Activated CD8-positive, alpha-beta T cell treated with anti-CD3 and anti-CD28 coated beads for 36 hours (primary cell): ENCODE measurements at regions not wholly inside any gene's neighbourhood (a gene's known extent, or its start where the extent isn't known, plus 50 kb on each side); places are given as distances from the start of the nearest gene placed in this dataset.

Experiments
- ATAC-seq: fragments of 200-7000 bp; cut with Tn5 transposase; one replicate; pipeline ENCODE4 v1.10.0; 2021; ENCODE audit warnings: mild to moderate bottlenecking, moderate library complexity
- CTCF ChIA-PET: fragments of 350-600 bp; sonication (Branson Sonifier 250); formaldehyde crosslinking; loops from one replicate; lab custom pipeline; 2021; ENCODE audit warnings: antibody characterized with exemption; lab: Charles Lee
- POLR2A ChIA-PET: fragments of 350-600 bp; sonication (Branson Sonifier 250); formaldehyde crosslinking; loops from one replicate; lab custom pipeline; 2021; ENCODE audit warnings: antibody characterized with exemption; lab: Charles Lee
- DNase-seq: peaks from one replicate; pipeline ENCODE4 v3.0.0-alpha.2; 2020
- H3K27ac Mint-ChIP-seq: one replicate; pipeline ENCODE4 v1.8.0; 2021; ENCODE audit warnings: mild to moderate bottlenecking, mixed read lengths
- H3K27me3 Mint-ChIP-seq: one replicate; pipeline ENCODE4 v1.8.0; 2021; ENCODE audit warnings: mixed read lengths
- H3K36me3 Mint-ChIP-seq: one replicate; pipeline ENCODE4 v1.8.0; 2021; ENCODE audit warnings: low read depth, mixed read lengths
- H3K4me1 Mint-ChIP-seq: one replicate; pipeline ENCODE4 v1.8.0; 2021; ENCODE audit warnings: low read depth, mixed read lengths
- H3K4me3 Mint-ChIP-seq: one replicate; pipeline ENCODE4 v1.8.0; 2021; ENCODE audit warnings: mild to moderate bottlenecking, moderate library complexity, mixed read lengths
- H3K9me3 Mint-ChIP-seq: one replicate; pipeline ENCODE4 v1.8.0; 2021; ENCODE audit warnings: mixed read lengths
- intact Hi-C: fragments of 100-400 bp; cut with micrococcal nuclease; formaldehyde crosslinking; loops from one replicate; pipeline ENCODE4 v1.10.0; 2022
- TF ChIP-seq, protein P1 (sequence below): fragments of 200-600 bp; IDR thresholded peaks from one replicate; pipeline ENCODE4 v1.8.0; 2022; ENCODE audit warnings: antibody characterized with exemption, mild to moderate bottlenecking

DNA sequence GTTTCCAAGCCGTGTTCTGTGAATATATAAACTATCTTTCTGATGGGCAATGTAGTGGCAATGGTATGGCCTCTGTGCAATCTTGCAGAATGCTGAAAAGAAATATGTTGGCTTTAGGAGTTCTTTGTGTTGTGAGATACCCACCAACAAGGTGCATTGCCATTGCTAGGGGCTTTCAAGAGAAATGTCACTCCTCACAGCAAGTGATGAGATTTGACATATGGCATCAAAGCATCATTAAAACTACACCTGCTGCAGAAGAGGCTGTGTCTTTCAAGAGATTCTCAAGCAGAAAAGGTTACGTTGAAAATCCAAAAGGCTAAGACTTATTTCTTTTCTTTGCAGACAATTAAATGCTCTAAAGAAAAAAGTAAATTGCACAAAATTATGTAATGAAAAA, 1110.8 kb downstream of the CBLN2 start:
- no peaks in the 10 kb centered on the region for H3K36me3 Mint-ChIP-seq
- ATAC-seq, result no peak
- DNase-seq, result no peak
- ChIA-PET POLR2A (no interaction called here), CTCF (no interaction called here)
- TF ChIP-seq, protein P1, sequence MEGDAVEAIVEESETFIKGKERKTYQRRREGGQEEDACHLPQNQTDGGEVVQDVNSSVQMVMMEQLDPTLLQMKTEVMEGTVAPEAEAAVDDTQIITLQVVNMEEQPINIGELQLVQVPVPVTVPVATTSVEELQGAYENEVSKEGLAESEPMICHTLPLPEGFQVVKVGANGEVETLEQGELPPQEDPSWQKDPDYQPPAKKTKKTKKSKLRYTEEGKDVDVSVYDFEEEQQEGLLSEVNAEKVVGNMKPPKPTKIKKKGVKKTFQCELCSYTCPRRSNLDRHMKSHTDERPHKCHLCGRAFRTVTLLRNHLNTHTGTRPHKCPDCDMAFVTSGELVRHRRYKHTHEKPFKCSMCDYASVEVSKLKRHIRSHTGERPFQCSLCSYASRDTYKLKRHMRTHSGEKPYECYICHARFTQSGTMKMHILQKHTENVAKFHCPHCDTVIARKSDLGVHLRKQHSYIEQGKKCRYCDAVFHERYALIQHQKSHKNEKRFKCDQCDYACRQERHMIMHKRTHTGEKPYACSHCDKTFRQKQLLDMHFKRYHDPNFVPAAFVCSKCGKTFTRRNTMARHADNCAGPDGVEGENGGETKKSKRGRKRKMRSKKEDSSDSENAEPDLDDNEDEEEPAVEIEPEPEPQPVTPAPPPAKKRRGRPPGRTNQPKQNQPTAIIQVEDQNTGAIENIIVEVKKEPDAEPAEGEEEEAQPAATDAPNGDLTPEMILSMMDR, result no peak
- H3K4me1 Mint-ChIP-seq, result no peaks in the 10 kb centered on the region
- intact Hi-C loops, result no loop called here
- H3K4me3 Mint-ChIP-seq, result no peak overlapping the region
- peaks cover 2% of the 10 kb centered on the region for H3K27me3 Mint-ChIP-seq
- no peaks in the 10 kb centered on the region for H3K9me3 Mint-ChIP-seq
- no peak overlapping the region for H3K27ac Mint-ChIP-seq

GRCh38 chr18:71431689-71432088, 1112.5 kb downstream of the CBLN2 start:
- POLR2A ChIA-PET, result no interaction called here
- intact Hi-C loops, result no loop called here
- CTCF ChIA-PET, result no interaction called here
- Mint-ChIP-seq H3K4me3 (no peak overlapping the region), H3K27me3 (no peaks in the 10 kb centered on the region), H3K9me3 (no peaks in the 10 kb centered on the region), H3K27ac (no peak overlapping the region), H3K36me3 (no peaks in the 10 kb centered on the region), H3K4me1 (no peaks in the 10 kb centered on the region)
- TF ChIP-seq, protein P1, result no peak
- ATAC-seq (no peak), DNase-seq (no peak)

DNA sequence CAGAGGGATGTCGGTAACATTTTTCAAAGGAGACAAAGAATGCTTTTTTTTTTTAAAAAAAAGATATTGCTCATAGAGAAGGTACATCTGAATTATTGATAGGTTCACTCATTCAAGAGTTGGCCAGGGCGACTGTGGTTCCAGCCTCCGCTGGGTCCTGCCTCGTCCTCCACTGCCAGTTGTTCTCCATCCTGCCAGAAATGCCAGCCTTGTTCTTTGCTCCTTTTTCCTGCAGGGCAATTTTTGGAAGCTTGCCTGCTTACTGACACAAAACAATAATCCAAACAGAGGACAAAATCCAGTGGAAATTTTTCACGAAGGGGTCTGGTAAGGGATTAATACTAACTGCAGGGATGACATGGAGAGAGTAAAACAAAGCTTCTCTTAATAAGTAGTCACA, 1113.0 kb downstream of the CBLN2 start:
- no peak for ATAC-seq
- no peak overlapping the region for H3K4me3 Mint-ChIP-seq
- POLR2A ChIA-PET, result no interaction called here
- no peaks in the 10 kb centered on the region for H3K36me3 Mint-ChIP-seq
- intact Hi-C loops, result no loop called here
- TF ChIP-seq, protein P1, result no peak
- no peaks in the 10 kb centered on the region for H3K27me3 Mint-ChIP-seq
- H3K9me3 Mint-ChIP-seq, result no peaks in the 10 kb centered on the region
- DNase-seq, result no peak
- no peak overlapping the region for H3K27ac Mint-ChIP-seq
- CTCF ChIA-PET, result no interaction called here
- H3K4me1 Mint-ChIP-seq, result no peaks in the 10 kb centered on the region

GRCh38 chr18:71426441-71426840, 1117.7 kb downstream of the CBLN2 start:
- ATAC-seq, result no peak
- no peak for DNase-seq
- Mint-ChIP-seq H3K27ac (no peak overlapping the region), H3K27me3 (no peaks in the 10 kb centered on the region), H3K4me1 (no peaks in the 10 kb centered on the region), H3K9me3 (peaks cover 3% of the 10 kb centered on the region), H3K4me3 (no peak overlapping the region), H3K36me3 (no peaks in the 10 kb centered on the region)
- ChIA-PET CTCF (no interaction called here), POLR2A (no interaction called here)
- intact Hi-C loops, result no loop called here
- TF ChIP-seq, protein P1, result peak; percentile 29

DNA sequence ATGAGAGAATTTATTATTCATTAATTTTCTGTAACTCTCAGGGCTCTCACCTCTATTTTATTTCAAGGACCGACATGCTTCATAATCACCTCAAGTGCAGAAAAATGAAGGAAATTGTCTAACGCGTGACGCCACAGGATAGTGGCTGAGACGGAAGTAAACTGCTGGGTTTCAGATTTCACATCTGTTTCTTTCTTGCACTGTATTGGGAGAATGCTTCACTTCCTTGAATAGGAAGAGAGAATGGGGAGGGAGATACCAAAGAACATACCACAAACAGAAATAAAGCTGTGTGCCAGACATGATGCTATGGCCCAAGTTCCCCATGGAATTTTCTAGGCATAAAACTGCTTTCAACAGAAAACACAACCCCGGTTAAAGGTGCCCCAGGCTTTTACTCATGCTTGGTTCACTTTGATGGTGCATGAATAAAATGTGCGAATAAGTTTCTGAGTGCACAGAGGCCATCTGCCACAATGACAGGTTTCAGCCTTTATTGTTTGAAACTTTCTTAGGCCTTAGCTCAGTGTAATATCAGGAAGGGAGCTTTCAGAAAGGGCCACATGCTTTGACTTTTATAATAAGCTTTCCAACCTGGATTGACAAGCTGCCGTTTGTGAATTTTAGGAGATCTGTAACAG, 1116.4 kb downstream of the SOCS6 start:
- H3K4me1 Mint-ChIP-seq, result no peaks in the 10 kb centered on the region
- no peak overlapping the region for H3K27ac Mint-ChIP-seq
- TF ChIP-seq, protein P1, result no peak
- no peaks in the 10 kb centered on the region for H3K27me3 Mint-ChIP-seq
- no peaks in the 10 kb centered on the region for H3K36me3 Mint-ChIP-seq
- ATAC-seq (no peak), DNase-seq (no peak)
- intact Hi-C loops, result no loop called here
- peaks cover 2% of the 10 kb centered on the region for H3K9me3 Mint-ChIP-seq
- no peak overlapping the region for H3K4me3 Mint-ChIP-seq
- POLR2A ChIA-PET, result no interaction called here
- CTCF ChIA-PET, result no interaction called here
